Fibroblast of peridontal ligament (primary cell): ENCODE measurements at regions not wholly inside any gene's neighbourhood (a gene's known extent, or its start where the extent isn't known, plus 50 kb on each side); places are given as distances from the start of the nearest gene placed in this dataset.
A peak's percentile ranks its signal among the peaks of the same experiment; 100 is the strongest.

Experiments
- DNase-seq: peaks from one replicate; pipeline ENCODE4 v3.0.0-alpha.2; 2010; ENCODE audit errors: extremely low read depth

DNA sequence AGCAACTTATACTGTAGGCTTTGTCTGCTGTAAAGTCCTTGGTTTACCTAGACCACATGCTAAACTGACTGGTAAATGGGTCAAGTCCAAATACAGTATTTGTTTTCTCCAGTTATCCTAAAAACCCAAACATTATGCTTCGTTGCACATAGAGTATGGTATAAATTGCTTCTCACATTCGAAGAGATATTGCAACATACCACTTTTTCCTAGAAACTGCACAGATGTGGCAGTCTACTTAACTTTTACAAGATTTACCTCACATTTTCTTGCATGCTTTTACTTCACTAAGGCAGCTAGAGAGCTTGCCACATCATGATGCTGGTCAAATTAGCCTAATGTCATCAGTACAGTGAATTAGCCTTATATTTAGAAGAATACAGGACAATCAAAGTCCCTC is 66.0 kb upstream of the SCN7A start:
- peak; percentile 30 for DNase-seq

DNA sequence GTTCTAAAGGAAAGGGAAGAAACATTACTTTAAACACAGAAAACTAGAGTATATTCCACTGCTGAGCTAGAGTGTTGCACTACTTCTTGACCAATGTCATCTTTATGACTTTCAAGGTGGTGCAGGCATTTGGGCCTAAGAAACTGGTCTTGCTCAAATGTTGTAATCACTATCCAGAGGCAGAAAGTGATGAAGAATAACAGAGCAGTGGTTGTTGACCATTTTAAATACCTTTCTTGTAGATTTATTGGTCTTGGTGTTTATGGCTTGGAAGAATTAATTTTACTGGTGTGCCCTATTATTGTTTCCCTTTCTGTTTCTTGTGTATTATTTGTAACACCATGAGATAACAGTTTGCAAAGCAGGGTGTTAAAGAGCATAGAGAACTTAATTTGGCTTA is 56.9 kb upstream of the SCN7A start:
- no peak for DNase-seq

DNA sequence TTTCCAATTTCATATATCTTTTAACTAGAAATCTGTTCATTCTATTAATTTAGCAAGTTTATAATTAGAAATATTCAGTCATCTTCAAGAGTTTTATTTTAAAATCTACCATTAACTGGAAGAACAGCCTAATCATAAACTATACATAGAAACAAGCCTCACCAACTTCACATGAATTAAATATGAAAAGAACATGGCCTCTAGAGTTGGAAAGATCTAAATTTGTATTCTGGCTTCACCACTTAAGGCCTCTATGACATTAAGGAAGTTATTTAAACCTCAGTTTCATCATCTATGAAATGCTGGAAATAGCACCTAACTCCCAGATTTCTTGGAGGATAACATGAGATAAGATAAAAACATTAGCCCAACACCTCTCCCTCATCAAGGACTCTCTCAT is 51.4 kb upstream of the SCN7A start:
- no peak for DNase-seq
